Activated CD8-positive, alpha-beta memory T cell treated with anti-CD3 and anti-CD28 coated beads, Interleukin-2, amount 50 U/mL, for 1 hour (primary cell): ENCODE measurements at regions not wholly inside any gene's neighbourhood (a gene's known extent, or its start where the extent isn't known, plus 50 kb on each side); places are given as distances from the start of the nearest gene placed in this dataset.

Experiments
- DNase-seq: peaks from one replicate; pipeline ENCODE4 v3.0.0-alpha.2; 2020; ENCODE audit errors: extremely low read depth

GRCh38 chr13:107035778-107036177 is 467.8 kb upstream of the ARGLU1 start:
- no peak for DNase-seq

DNA sequence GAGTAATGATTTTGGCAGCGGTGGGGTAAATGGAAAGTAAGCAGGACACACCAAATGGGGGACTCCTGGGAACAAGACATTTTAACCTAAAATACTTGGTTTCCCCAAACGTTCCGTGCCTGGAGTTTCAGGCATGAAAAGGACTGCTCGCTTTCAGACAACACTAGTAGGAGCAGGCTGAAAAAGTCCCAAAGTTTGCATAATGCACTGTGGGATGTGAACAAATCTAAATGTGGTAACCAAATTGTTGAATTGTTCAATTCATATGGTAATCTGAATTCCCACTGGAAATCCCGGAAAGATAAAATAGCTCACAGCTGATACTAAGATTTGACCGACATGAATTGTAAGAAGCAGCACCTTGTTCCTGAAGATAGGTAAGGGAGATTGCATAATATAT is 467.2 kb upstream of the ARGLU1 start:
- DNase-seq, result no peak

DNA sequence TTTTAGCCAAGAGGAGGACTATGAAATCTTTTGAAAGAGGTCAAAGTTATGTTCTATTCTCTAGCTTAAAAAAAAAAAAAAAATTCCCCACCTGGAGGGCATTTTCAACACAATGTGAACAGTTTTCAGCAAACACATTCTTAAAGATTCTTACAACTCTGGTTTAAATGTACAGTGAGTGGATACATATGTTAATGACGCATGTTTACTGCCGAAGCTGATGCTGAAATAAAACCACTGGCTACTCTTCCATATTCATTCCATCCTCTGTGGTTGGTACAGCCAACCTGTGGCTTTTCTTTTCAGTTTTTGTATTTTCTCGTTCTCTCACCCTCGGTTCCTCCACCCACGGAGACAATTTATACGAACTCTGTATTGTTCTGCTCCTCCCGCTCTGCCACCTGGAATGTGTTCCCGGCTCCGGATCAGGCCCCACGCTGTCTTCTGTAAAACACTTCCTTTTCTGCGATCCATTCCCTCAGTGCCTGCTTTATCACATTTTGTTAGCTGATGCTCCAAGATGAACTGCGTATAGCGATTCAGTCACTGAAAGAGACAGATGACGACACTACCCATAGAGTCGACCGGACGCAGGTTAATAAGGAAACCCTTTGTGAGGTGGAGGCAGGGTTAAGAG is 466.4 kb upstream of the ARGLU1 start:
- no peak for DNase-seq

DNA sequence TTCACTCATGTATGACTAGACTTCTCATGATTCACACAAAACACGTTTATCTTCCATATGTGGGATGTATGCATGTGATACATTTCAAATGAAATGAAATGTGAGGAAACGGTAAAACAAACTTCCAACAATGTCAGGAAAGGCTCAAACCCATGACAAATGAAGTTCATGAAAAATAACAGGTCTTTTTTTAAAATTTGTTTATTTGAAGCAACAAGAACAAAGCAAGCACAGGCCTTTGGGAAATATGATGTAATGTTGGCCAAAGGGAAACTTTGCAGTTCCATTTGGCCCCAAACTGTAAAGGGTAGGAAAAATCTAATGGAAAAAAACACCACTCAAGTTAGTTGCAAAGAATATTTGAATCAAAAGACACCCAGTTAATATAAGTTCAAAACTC is 463.8 kb upstream of the ARGLU1 start:
- no peak for DNase-seq

- DNase-seq, result no peak
Observed at GRCh38 chr13:107028751-107029150, 460.8 kb upstream of the ARGLU1 start.

- DNase-seq, result no peak
Observed at GRCh38 chr13:107025991-107026390, 458.1 kb upstream of the ARGLU1 start.

- no peak for DNase-seq
Observed at GRCh38 chr13:107023335-107023734, 455.4 kb upstream of the ARGLU1 start.

DNA sequence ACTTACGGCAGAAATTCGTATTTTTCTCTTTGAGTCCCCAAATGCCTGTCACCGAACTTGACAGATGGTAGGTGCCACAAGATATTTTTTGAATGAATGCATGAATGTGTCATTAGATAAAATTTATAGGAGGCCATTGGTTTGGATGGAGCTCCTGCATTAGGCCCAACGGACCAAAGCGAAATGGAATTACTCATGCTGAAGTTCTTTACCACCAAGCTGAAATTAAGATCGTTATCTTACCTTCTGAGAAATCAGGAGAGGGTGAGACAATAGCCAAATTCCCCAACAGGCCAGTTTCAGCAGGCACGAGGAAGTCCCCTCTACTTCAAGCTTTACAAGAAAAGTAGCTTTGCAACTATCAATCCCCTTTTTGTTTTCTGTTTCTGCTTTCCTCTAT is 452.5 kb upstream of the ARGLU1 start:
- DNase-seq, result no peak

GRCh38 chr13:107018285-107018684 is 450.3 kb upstream of the ARGLU1 start:
- DNase-seq, result no peak

GRCh38 chr13:107006661-107007060 is 438.7 kb upstream of the ARGLU1 start:
- no peak for DNase-seq

- DNase-seq, result no peak
Observed at GRCh38 chr13:107005577-107005976, 437.6 kb upstream of the ARGLU1 start.

GRCh38 chr13:107003911-107004310 is 436.0 kb upstream of the ARGLU1 start:
- no peak for DNase-seq

GRCh38 chr13:106998664-106999063 is 430.7 kb upstream of the ARGLU1 start:
- no peak for DNase-seq

DNA sequence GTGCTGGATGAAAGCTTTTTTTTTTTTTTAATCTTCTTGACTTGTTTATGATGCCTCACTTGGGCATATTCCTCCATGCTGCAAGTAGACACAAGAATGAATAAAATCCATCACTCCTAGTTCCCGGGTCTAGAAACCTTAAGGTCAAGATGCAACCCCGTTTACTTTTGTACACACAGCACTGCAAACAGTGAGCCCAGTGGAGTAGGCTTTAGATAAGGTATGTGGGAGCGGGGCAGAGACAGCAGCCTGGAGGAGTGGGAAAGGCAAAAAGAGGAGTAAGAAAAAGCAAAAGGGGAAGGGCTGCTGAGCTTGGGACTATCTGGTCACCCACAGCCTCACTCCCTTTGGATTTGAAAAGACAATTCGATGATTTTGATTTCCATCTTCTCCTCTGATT is 429.8 kb upstream of the ARGLU1 start:
- DNase-seq, result no peak

DNA sequence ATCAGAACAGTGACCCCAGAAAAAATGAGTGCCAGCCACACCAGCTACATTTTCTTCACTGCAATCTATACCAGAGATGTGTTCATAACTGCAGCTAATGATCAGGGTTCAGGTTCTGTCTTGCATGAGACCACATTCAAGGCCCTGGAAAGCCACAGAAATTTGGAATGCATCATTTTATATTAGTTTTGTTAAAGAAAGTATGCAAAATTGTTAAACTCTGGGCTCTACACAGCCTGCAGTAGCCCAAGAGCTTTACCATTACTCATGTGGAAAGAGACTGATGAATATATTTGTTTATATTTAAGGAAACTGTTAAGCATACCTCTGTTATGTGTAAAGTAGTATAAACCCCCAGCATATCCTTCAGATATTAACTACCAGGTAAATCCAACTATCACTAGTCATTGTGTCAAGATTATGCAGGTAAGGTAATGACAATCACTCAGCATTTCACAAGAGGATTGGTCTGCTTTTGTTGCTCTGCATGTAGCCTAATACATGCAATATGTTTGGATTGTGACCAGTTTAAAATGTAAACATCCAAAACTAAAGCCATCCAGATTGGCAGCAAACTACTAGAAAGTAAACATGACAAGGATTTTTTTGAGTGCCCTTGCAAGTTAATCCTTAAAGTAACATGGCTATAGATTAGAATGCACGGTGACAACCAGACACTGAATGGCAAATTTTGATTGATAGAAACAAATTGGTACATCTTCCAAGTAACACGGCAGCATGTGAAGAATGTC is 429.1 kb upstream of the ARGLU1 start:
- no peak for DNase-seq

DNA sequence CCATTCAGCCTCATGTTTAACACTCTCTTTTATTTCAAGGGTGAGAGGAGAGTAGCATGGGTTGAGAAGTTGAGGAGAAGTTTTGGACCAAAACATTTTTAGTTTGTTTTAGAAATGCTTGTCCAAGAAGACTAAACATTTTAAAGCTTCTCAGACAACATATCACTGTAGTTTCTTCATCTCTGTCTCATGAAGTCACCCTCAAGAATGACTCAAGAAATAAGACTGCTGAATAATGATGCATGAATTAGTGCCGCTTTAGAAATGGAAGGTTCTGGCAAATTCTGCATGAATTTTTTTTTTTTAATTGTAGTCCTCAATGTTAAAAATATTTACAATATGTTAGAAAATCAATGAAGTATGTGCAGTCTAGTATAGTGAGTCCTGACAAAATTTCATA is 422.7 kb upstream of the ARGLU1 start:
- no peak for DNase-seq

GRCh38 chr13:106989876-106990275 is 421.9 kb upstream of the ARGLU1 start:
- no peak for DNase-seq

GRCh38 chr13:106987427-106987785 is 419.5 kb upstream of the ARGLU1 start:
- no peak for DNase-seq

GRCh38 chr13:106986687-106987426 is 418.9 kb upstream of the ARGLU1 start:
- no peak for DNase-seq

DNA sequence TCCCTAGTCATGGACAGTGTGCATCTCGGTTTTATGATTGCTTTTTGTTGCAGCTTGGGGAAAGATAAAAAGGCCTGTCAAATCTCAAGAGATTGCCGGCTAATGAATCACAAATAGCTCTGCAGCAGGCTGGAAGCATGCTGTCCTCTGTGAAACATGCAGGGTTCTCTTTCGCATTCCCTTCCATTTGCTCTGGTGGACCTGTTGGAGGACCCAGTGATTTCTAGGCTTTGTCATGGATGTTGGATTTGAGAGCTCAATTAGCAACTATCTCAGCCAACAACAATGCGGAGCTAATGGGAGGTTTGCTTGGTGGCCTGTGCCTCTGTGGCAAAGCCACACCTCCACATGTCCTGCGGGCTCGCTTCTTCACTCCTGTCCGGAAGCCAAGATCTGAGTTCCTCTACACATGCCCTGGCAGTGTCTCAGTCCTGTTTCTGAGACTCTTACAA is 418.1 kb upstream of the ARGLU1 start:
- DNase-seq, result no peak

- no peak for DNase-seq
Observed at GRCh38 chr13:106985481-106985880, 417.5 kb upstream of the ARGLU1 start.

DNA sequence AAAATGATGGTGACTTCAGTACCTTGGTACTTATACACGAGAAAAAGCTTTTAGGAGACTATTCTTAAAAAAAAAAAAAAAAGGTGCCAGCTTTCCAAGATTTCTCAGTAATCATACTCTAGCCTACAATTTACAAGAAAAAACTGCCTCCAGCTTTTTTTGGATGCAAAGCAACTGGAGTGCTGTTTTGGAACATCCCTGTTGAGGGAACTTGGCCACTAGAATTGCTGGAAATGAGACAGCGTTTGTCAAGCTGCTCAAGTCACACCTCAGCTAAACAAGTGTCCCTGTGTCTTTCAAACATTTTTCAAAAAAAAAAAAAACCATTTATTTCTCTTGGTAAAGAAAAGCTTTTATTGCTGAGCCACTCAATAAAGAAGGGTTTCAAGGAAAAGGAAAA is 413.1 kb upstream of the ARGLU1 start:
- no peak for DNase-seq

DNA sequence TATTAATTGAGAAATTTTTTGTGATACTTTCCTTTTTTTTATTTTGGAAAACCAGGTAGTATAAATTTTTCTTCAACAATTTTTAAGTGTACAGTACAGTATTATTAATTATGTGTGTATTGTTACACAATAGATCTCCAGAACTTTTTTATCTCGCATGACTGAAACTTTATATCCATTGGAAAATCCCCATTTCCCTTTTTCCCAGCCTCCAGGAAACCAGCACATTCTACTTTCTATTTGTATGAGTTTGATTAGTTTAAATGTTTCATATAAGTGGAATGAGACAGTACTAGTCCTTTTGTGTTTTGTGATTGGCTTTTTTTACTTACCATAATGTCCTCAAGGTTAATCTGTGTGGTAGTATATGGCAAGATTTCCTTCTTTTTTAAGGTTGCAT is 399.5 kb upstream of the ARGLU1 start:
- no peak for DNase-seq
